ENCODE measurements at regions not wholly inside any gene's neighbourhood (a gene's known extent, or its start where the extent isn't known, plus 50 kb on each side); places are given as distances from the start of the nearest gene placed in this dataset.

DNA sequence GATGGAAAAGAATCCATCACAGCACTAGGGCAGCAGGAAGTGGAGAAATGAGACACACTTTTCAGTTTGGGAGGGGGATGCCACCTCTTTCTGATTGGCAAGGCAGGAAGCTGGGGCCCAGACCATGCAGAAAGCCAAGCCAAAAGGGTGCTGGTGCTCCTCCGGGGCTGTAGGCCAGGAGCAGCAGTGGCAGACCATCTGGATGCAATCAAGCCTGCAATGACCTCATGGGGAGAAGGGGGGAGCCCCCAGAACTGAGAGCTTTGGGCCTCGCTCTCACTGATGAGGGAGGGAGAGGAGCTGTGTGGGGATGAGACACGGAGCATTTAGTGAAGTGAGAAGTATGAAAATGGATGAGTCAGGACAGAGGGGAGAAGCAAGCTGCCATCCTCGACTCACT, 141.3 kb upstream of the NALF2 start:
- DNase-seq (ENCODE audit: low spot score), result no peak

DNA sequence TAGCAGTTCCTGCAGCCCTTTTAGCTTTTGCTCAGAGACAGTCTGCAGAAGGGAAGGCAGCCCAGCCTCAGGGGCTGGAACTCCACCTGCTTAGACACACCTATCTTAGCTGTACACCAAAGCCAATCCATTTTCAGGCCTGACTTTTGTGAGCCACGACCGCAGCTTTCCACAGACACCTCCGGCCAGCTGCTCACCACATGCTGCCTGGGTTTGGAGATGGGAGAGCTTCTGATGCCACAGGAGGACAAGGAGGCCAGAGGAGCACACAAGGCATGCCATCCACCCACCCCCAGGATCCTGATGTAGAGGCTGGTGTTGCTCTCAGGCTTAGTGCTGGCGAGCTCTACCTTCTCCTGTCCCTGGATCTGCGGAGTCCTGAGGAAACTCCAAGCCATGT, 141.8 kb upstream of the NALF2 start:
- no peak for DNase-seq (ENCODE audit: low spot score)

DNA sequence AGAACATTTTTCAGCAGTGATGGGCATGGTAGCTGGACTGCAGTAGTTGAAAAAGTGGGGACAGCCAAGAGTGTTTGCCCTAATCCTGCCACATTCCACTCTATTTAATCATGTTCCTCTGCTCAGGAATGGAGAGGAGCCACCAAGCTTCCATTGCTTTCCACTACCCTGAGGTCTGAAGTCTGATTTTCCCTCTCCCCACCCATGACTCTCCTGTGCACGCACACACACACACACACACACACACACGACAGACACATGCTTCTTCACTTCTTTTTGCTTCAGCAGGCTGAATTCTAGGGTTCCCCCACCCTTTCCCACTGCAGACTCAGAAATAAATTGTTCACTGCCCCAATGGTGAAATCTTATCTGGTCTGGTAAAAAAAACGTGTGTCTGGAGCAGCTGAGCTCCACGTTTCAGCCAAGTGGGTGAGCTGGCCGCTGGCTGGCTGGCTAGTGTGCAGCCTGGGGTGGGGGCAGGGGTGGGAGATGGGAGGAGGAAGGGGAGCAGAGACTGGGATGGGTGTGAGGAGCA, 142.7 kb upstream of the NALF2 start:
- DNase-seq (ENCODE audit: low spot score), result no peak

DNA sequence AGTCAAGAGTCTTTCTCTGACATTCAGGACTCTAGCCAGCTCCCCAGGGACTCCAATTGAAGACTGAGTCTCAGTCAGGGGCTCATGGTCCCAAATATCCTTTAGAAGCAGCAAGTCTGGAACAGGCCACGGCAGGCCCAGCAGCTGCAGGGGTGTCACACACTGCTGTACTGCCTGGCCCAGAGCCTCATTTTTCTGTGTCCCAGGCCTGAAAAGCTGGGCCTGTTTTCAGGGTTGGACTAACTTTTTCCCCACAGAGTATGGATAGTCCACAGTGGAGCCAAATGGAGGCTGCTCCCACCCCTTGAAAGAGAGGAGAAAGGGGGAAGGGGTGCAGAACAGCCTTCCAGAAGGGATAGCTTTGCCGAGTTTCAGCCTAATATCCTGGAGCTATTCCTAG, 146.8 kb upstream of the NALF2 start:
- DNase-seq (ENCODE audit: low spot score), result no peak

DNA sequence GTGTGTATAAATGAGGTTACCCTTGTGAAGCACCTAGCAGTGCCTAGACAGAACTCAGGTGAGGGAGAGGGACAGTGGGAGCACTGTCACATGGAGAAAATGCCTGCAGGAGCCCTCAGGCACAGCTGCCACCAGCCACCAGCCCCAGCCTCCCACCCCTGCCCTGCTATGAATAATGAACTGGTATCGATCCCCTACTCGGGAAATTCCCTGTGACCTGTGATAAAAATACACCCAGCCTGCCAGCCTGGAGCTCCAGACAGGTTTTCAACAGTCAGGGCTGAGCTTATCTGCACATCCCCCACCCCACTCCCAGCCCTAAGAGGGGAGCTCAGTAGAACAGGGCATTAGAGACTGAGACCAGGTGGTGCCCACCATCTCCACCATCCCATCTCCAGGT, 159.6 kb upstream of the PJA1 start:
- no peak for DNase-seq (ENCODE audit: low spot score)

DNA sequence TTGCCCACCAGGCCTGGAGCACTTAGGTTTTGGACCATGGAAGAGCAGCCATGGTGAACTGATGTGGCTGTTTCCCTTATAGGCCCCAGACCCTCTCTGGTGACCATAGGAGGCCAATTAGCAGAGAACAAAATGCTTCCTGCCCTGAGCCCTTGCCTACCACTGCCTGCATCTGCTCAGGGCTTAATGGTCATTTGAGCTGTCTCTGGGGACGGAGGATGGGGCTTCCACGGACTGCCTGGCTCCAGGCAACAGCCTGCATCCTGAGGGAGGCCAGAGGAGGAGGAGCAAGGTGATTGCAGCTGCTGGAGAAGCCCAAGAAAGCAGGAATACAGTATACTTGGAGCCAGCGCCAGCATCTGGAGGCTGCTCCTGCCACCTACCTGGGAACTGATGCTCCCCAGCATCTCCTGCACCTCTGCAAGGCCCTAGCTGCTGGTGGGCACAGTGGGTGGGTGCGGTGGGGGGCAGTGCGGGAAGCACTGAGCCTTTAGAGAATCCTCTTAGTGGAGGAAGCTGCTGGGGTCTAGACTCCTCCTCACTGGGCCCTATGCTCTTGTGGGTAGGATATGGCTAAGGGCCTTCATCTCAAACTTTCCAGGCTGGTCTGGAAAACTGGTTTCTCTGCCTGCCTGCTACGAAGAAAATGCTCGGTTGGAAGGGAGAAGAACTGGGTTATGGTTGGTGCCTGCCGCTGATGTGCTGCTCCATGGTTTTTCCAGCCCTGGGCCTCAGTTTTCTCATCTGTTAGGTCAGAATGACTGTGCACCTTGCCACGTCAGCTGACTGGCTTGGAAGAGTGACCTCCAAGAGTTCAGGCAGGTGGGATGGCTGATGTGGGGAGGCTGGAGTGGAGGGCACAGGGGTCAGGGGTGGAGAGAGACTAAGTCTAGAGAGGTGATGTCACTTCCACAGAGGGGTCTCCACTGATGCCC, 158.8 kb upstream of the PJA1 start:
- DNase-seq (ENCODE audit: low spot score), result no peak

DNA sequence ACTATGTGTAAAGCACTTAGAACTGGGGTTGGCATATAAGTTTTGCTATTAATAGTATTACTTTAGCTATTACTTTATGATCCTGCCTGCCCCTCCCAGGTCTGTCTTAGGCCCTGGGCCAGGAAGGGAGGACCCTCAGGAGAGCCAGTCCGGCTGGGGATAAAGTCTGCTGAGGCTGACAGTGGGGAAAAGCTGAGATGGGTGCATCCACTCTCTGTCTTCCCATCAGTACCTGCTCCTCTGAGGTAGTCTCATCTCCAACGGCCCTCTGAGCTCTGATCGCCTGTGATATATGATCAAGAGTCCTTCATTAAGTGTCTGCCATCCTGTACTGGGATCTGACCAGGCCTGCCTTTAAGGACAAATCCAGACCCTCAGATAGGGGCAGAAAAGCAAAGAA, 156.5 kb upstream of the PJA1 start:
- DNase-seq (ENCODE audit: low spot score), result no peak

DNA sequence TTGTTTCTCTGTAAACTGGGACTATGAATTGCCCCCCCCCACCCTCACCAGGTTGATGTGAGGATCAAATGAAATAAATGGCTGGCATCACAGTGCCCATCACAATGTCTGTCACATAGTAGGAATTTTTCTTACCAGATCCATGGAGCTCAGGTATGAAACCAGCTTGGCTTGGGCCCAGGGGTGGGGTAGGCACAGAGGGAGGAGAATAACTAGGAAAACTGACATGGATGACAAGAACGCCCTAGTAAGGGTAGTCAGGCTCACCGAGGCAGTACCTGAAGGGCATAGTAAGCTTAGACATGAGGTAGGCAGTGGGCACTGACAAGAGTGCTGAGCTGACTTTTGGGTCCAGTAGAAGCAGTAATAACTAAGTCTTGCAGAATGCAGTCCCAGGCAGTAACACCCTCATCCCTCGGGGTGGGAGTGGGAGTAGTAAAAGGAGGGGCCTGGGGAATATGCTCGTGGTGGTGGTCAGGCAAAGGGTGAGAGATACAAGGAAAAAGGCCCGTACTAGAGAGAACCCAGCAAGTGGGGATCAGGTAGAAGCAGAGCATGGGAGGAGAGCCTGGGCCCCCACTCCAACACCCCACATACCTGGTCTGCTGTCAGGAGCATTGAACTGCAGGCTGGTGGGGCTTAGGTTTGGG, 155.9 kb upstream of the PJA1 start:
- DNase-seq (ENCODE audit: low spot score), result no peak

DNA sequence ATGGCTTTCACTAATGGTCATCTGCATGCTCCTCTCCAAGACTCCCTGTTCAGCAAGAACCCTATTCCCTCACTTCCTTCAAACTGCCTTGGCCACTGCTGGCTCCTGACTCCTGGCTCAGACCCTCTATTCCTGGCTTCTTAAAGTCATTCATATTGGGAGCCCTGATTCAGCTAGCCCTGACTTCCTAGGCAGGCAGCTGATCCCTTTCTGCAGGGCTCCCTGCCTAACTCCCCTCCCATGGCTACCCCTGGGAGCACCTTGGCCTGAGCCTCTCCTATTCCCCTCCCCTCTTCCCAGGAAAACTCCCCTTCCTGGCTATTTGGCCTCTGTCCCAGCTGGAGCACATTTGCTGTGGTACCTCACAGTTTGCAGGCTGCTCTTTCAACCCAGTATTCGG, 154.9 kb upstream of the PJA1 start:
- no peak for DNase-seq (ENCODE audit: low spot score)

DNA sequence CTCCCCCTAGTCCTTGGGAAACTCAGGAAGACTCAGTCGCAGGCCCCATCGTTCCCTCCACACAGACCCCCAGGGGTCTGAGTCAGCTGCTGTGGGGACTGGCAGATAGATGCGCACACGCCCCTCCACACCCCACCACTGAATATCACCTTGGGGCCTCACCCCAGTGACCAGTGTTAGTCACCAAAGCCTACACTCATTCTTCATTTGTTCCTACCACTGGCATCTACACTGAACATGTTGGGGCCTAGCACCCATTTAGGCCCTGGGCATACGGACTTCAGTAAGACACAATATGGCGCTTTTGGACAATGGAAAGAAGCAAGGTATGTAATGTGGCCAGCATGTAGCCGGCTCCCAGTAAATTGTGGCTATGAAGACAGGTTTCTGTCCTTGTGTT, 154.1 kb upstream of the PJA1 start:
- DNase-seq (ENCODE audit: low spot score), result no peak

DNA sequence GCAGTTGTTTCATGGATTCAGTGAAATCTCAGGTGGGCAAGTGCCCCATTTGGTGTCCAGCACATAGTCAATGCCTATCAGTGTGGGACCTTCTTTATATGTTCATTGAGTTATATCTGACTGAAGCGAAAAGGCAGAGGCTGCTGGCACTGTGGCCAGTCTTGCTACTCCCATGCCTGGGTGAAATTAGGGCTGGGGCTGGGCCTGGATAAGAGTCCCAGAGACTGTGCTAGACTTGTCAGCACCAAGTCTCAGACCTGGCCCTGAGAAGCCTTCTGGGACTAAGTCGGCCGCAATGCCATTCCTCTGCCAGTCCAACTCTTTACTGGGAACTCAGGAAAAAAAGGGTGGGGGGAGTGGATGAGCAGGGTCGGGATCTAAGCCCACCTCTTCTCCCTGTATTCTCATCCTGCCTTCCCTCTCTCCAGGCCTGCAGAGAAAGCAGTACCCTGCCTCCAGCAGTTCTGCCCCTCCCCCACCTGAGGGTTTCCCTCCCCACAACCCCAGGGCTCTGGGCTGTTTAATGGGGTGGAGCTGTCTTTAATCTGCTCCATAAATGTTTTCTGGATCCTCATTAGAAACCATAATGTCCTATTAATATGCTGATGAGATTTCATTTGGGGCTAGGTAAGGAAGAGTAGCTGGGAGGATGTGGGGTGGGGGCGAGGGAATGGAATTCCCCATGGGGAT, 153.5 kb upstream of the PJA1 start:
- DNase-seq (ENCODE audit: low spot score), result no peak

DNA sequence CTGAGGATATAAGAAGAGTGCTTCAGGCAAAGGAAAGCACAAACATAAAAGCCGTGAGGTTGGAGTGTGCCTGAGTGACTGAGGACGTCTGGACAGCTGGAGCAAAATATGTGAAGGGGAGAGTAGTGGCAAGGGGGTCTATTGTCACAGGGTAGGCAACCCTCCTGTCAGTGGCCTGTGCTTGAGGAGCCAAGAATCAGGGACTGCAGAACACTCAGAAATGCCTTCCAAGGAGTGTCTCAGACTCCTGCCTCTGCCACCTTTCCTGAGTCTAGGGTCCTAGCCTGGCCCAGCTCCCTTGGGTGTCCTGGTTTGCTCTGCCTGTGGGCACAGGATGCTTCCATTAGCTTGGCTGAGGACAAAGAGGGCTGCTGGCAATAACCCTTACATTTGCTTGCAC, 152.5 kb upstream of the PJA1 start:
- DNase-seq (ENCODE audit: low spot score), result no peak

DNA sequence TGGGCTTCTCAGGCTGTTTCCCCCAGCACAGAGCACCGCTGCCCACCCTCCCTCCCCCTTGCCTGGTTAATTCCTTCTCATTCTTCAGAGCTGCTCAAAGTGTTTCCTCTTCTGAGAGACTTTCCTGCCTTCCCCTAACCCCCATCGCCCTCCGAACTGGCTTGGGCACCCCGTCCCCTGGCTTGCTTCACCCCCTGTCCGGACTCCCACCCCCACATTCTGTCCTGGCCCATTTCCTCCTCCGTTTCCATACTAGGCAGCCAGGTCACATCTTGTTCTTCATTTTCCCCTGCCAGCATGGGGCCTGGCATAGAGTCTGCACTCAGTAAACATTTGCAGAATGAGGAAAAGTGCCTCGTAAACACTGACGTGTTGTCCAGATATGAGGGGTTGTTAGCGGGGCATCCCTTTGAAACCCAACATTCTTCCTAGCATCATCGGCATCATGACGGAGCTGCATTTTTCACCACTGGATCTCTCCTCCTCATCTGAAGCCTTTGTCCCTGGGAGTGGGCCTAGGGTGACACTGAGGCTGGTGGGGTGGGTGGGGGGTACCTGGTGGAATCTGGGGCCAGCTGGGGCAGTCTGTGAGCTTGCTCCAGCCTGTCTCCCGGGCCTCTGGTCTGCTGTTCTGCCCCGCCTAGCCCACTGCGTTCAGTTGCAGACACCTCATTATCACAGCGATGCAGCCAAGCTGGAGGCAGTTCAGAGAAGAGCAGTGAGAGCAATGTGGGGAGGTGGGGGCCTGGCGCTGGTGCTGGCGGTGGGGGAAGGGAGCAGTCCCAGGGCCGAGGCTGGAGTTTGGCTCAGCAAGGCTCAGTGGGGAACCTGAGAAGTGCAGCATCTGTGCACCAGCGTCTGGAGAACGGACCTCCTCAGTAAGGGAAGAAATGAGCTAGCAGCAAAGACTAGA, 149.4 kb upstream of the PJA1 start:
- no peak for DNase-seq (ENCODE audit: low spot score)

DNA sequence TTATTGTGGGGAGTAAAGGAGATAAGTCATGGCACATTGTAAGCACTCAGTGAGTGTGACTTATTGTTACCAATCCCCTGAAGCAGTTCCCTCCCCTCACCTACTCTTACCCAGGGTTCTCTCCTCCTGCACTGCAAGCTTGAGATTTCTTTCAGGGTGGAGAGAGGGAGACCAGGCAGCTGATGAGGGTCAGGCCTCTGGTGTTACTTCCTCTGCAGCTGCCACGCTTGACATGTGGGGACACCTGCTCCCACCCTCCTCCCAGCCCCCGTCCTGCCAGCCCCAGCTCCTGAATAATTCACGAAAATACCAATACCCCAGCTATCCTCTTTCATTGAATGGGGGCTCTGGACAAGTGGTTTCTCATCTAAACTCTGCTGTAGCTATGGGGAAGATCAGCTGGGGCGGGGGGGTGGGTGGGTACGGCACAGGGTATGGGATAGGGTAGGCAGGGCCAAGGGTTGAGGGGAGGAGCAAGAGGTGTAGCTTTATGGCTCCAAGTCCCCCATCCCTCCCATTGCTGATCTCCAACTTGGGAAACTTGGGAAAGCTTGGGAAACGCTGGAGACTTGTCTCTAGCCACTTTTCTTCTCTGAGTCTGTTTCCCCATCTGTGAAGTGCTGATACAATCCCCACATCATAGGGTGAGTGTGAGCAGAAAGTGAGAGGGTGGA, 148.5 kb upstream of the PJA1 start:
- no peak for DNase-seq (ENCODE audit: low spot score)

DNA sequence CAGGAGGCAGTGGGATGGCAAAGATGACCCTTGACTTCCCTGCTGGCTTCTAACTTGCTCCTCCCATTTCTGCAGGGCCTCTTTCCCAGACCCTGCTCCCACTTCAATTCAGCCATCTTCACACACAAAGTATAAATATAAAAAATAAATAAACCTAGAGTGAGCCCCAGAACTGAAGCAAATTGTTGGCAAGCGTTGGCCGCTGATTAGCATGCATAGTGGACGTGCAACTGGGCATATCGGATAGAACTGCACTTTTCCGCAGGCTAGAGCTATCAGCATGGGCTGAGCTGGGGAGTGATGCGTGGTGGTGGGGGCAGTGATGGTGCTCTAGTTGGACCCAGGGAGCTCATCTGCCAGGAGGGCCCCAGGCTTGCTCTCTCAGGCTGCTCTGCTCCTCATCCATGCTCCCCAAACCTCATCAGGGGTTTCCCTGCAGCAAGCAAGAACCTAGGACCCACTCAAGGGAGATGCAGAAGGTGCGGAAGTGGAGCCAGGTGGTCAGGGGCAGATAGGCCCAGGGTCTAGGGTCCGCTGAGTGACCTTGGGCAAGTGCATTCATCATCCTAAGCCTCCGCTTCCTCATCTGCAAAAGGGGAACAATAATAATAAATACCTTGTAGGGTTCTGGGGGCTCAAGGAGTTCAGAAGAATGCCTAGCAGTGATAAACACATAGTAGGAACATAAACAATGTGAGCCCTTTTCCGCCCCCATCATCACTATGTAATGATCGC, 146.8 kb upstream of the PJA1 start:
- no peak for DNase-seq (ENCODE audit: low spot score)

DNA sequence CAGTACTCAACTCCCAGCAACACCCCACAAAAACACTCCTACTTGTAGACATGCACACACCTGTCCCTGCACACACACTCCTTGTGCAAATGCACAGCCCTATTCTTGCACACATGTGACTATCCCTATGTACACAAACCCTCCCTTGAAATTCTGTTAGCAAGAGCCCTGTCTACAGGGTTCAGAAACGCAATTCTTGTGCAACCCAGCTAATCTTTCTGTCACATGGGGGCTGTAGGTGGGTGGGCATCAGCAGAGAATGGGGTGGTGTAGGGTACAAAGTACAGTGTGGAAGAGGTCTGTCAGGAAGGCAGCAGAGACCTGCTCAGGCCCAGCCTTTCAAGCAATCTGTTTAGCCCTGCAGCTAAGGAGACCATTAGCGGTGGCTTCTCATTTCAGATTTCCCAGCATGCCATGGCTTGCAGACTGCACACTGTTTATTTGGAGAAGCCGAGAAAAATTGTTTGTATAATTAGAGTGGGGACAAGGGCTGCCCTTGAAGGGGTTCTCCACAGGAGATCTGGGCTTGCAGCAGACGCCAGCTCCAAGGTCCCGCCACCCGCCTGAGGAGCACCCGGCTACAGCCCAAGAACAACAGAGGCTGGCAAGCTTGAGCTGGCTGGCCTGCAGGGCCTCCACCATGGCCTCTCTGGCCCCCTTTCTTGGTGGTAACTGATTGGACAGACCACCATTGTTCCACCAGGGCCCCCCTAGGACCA, 144.0 kb upstream of the PJA1 start:
- DNase-seq (ENCODE audit: low spot score), result no peak

DNA sequence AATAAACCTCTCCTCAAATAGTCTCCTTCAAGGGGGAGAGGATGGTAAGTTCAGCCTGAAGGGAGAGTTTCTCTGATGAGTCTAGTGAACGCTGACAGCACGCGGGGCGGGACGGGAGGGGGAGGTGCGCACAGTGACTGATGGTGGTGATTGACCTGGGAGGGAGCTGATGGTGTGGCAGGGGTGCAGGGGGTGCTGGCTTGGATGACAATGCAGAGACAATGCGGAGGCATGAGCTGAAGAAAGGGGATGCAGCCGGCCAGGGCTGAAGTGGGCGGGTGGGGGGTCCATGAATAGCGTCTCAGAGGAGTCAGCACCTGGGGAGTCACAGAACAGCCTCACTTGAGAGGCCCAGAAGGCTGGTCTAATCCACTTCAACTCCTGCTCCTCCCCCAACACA, 142.5 kb upstream of the PJA1 start:
- no peak for DNase-seq (ENCODE audit: low spot score)

DNA sequence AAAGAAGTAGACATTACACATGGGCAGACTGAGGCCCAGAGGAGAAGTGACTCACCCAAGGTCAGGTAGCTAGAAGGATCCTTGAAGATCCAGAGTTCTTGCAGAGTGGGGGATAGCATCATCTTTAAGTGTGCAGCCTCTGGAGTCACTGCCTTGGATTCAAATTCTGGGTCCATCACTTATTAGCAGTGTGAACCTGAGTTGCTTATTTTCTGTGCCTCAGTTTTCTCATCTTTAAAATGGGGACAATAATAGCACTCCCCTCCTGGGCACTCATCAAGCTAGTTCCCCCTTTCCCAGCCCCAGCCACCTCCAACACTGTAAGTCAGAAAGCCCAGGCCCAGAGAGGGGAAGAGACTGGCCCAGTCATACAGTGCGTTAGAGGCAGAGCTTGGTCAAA, 141.8 kb upstream of the PJA1 start:
- DNase-seq (ENCODE audit: low spot score), result no peak

DNA sequence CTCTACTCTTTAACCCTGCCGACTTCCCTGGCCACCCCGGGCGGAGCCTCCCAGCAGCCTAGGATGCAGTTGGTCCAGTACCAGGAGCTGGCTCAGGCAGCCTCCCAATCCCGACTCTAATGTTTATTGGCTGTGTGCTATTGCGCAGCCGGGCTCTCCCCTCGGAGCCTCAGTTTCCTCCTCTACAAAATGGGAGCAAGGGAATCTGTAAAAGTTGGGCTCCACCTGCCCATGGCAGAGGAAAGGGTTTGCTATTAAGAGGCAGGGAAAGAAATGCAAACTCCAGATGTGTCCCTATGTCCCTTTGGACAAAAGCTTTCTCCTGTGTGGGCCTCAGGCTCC, 140.8 kb upstream of the PJA1 start:
- no peak for DNase-seq (ENCODE audit: low spot score)
